ENCODE measurements at regions not wholly inside any gene's neighbourhood (a gene's known extent, or its start where the extent isn't known, plus 50 kb on each side); places are given as distances from the start of the nearest gene placed in this dataset.

DNA sequence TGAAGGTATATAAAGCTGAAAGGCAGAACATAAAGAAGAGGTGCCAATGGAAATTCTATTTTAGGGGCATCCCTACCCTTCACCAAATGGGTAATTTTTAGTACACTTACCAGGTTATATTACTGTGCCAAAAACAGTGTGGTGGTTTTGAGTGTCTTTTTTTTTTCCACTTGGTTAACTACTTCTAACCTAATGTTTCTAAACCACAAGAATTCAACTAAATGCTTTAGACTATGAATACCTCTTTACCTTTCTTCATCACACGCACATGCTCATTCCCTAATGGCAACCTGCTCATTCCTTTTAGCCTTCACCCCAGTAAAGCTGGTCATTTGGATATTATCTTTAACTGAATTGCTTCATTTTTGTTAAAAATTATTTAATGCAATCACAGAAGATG is 215.6 kb downstream of the PIK3R1 start:
- H3K4me1 ChIP-seq (ENCODE audit: insufficient read depth, low read length, poor library complexity, severe bottlenecking) = peaks cover 7% of the 10 kb centered on the region
- no peaks in the 10 kb centered on the region for H4K20me1 ChIP-seq (ENCODE audit: insufficient read depth, low read length)

DNA sequence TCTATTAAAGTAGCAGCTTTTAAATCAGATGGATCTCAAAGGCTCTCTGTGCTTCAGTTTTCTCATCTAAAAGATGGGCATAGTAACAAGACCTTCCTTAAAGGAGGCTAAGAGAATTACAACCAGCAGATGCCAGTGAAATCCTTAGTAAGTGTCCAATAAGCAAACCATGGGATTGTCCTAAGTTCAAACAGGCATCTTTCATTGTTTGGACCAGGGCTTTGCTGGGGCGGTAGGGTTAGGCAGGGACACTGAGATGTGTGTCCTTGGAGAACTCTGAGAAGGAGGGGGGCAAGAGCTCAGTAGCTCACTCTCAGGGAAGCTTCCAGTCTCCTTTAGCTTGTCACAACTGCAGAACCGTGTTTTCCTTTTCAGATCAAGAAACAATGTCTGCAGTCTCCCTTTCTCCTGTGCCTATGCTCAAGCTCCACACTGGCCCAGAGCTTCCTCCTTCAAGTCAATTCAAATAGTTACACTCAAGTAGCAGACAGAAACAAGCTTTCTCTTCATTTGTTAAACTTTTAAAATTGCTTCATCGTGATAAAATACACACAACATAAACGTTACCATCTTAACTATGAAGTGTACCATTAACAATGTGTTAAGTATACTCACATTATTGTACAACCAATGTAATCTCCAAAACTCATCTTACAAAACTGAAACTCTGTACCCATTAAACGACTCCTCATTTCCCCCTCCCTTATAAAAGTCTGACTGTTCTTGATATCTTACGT is 216.2 kb downstream of the PIK3R1 start:
- Histone ChIP-seq H3K79me2 (ENCODE audit: insufficient read depth, low read depth, low read length) (no peaks in the 10 kb centered on the region), H3K4me3 (ENCODE audit: low read depth, low read length, poor library complexity, severe bottlenecking) (no peak overlapping the region), H3K9me2 (ENCODE audit: insufficient read depth, low read length) (no peaks in the 10 kb centered on the region), H3K36me3 (ENCODE audit: insufficient read depth, low read length) (no peaks in the 10 kb centered on the region), H4K20me1 (ENCODE audit: insufficient read depth, low read length) (no peaks in the 10 kb centered on the region), H3K9me3 (ENCODE audit: low read length) (no peaks in the 10 kb centered on the region), H3K4me1 (ENCODE audit: insufficient read depth, low read length, poor library complexity, severe bottlenecking) (peaks cover 7% of the 10 kb centered on the region), H2AFZ (ENCODE audit: low read length) (no peak overlapping the region), H3K27ac (ENCODE audit: low read depth, low read length, poor library complexity, severe bottlenecking) (no peak overlapping the region), H3K4me2 (ENCODE audit: low read length) (no peak overlapping the region)
- CTCF ChIA-PET (ENCODE audit: unreplicated experiment) = no interaction called here
- TF ChIP-seq, protein P1, sequence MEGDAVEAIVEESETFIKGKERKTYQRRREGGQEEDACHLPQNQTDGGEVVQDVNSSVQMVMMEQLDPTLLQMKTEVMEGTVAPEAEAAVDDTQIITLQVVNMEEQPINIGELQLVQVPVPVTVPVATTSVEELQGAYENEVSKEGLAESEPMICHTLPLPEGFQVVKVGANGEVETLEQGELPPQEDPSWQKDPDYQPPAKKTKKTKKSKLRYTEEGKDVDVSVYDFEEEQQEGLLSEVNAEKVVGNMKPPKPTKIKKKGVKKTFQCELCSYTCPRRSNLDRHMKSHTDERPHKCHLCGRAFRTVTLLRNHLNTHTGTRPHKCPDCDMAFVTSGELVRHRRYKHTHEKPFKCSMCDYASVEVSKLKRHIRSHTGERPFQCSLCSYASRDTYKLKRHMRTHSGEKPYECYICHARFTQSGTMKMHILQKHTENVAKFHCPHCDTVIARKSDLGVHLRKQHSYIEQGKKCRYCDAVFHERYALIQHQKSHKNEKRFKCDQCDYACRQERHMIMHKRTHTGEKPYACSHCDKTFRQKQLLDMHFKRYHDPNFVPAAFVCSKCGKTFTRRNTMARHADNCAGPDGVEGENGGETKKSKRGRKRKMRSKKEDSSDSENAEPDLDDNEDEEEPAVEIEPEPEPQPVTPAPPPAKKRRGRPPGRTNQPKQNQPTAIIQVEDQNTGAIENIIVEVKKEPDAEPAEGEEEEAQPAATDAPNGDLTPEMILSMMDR (conservative IDR thresholded peaks at IDR 0.05; ENCODE audit: low read length) = no peak
- POLR2A ChIA-PET = interaction anchor here (0.6 kb wide), 1 partner anchor 360 kb away, joined by 7 read pairs; no protein-coding TSS in a partner anchor
- no TSS peak for BruUV-seq (replicated peaks)
- DNase-seq (ENCODE audit: low spot score) = no peak
- intact Hi-C loops (cut with micrococcal nuclease; ENCODE audit: unreplicated experiment) = no loop called here

More for the DNA sequence above, 215.6 kb downstream of the PIK3R1 start:
- Histone ChIP-seq H3K79me2 (ENCODE audit: insufficient read depth, low read depth, low read length) (no peaks in the 10 kb centered on the region), H2AFZ (ENCODE audit: low read length) (no peak overlapping the region), H3K4me2 (ENCODE audit: low read length) (no peak overlapping the region), H3K9me3 (ENCODE audit: low read length) (no peaks in the 10 kb centered on the region), H3K36me3 (ENCODE audit: insufficient read depth, low read length) (no peaks in the 10 kb centered on the region), H3K4me3 (ENCODE audit: low read depth, low read length, poor library complexity, severe bottlenecking) (no peak overlapping the region), H3K27ac (ENCODE audit: low read depth, low read length, poor library complexity, severe bottlenecking) (no peak overlapping the region), H3K9me2 (ENCODE audit: insufficient read depth, low read length) (no peaks in the 10 kb centered on the region)
- POLR2A ChIA-PET = no interaction called here
- intact Hi-C loops (cut with micrococcal nuclease; ENCODE audit: unreplicated experiment) = no loop called here
- DNase-seq (ENCODE audit: low spot score) = no peak
- BruUV-seq (replicated peaks) = no TSS peak
- TF ChIP-seq EZH2phosphoT487 (IDR thresholded peaks at IDR 0.05; ENCODE audit: borderline replicate concordance, low read depth, low read length) = no peak
- TF ChIP-seq, protein P1 (conservative IDR thresholded peaks at IDR 0.05; ENCODE audit: low read length) = no peak
- CTCF ChIA-PET (ENCODE audit: unreplicated experiment) = no interaction called here

GRCh38 chr5:68432682-68433081 is 217.1 kb downstream of the PIK3R1 start:
- DNase-seq (ENCODE audit: low spot score) = no peak
- peaks cover 7% of the 10 kb centered on the region for H3K4me1 ChIP-seq (ENCODE audit: insufficient read depth, low read length, poor library complexity, severe bottlenecking)
- H4K20me1 ChIP-seq (ENCODE audit: insufficient read depth, low read length) = no peaks in the 10 kb centered on the region
- no peak for TF ChIP-seq EZH2phosphoT487 (IDR thresholded peaks at IDR 0.05; ENCODE audit: borderline replicate concordance, low read depth, low read length)
- TF ChIP-seq, protein P1 (conservative IDR thresholded peaks at IDR 0.05; ENCODE audit: low read length) = no peak
- H3K36me3 ChIP-seq (ENCODE audit: insufficient read depth, low read length) = no peaks in the 10 kb centered on the region
- no peak overlapping the region for H3K4me2 ChIP-seq (ENCODE audit: low read length)
- intact Hi-C loops (cut with micrococcal nuclease; ENCODE audit: unreplicated experiment) = no loop called here
- H3K4me3 ChIP-seq (ENCODE audit: low read depth, low read length, poor library complexity, severe bottlenecking) = no peak overlapping the region
- no peaks in the 10 kb centered on the region for H3K9me3 ChIP-seq (ENCODE audit: low read length)
- ChIA-PET POLR2A (no interaction called here), CTCF (ENCODE audit: unreplicated experiment) (no interaction called here)
- no peaks in the 10 kb centered on the region for H3K79me2 ChIP-seq (ENCODE audit: insufficient read depth, low read depth, low read length)
- no TSS peak for BruUV-seq (replicated peaks)
- no peak overlapping the region for H3K27ac ChIP-seq (ENCODE audit: low read depth, low read length, poor library complexity, severe bottlenecking)
- H2AFZ ChIP-seq (ENCODE audit: low read length) = no peak overlapping the region
- no peaks in the 10 kb centered on the region for H3K9me2 ChIP-seq (ENCODE audit: insufficient read depth, low read length)
